CD4-positive, alpha-beta T cell (primary cell): ENCODE measurements at regions not wholly inside any gene's neighbourhood (a gene's known extent, or its start where the extent isn't known, plus 50 kb on each side); places are given as distances from the start of the nearest gene placed in this dataset.

Experiments
- ATAC-seq: fragments of 200-7000 bp; cut with Tn5 transposase; one replicate; pipeline ENCODE4 v1.10.0; 2022; ENCODE audit warnings: mild to moderate bottlenecking; ENCODE audit not compliant: poor library complexity
- CTCF ChIA-PET: fragments of 350-600 bp; sonication (Branson Sonifier 250); formaldehyde crosslinking; loops from one replicate; lab custom pipeline; 2021; ENCODE audit warnings: antibody characterized with exemption, inconsistent platforms; lab: Charles Lee
- POLR2A ChIA-PET: fragments of 350-600 bp; sonication (Branson Sonifier 250); formaldehyde crosslinking; loops from one replicate; lab custom pipeline; 2021; ENCODE audit warnings: antibody characterized with exemption, inconsistent platforms; lab: Charles Lee
- DNase-seq, 14 experiments: peaks; one replicate each; pipeline ENCODE4 v3.0.0-alpha.2; 2013 to 2020; ENCODE audit warnings: mixed read lengths in 2 of 14
- H3K27ac ChIP-seq, 2 donors: one replicate each; pipeline versions ENCODE4 v1.5.1 to v1.7.0; 2013; ENCODE audit warnings: low read length in 2 of 2, low read depth in 1 of 2, mild to moderate bottlenecking in 1 of 2
- H3K27me3 ChIP-seq, 2 experiments: 1 replicate in 1 of 2; 2 replicates in 1 of 2; pipeline versions ENCODE4 v1.6.1 to v1.7.0; 2013; ENCODE audit warnings: low read length in 2 of 2, control low read depth in 1 of 2, mild to moderate bottlenecking in 1 of 2, moderate library complexity in 1 of 2; ENCODE audit not compliant: insufficient read depth in 2 of 2, control insufficient read depth in 1 of 2
- H3K36me3 ChIP-seq: one replicate; pipeline ENCODE4 v1.6.1; 2013; ENCODE audit warnings: low read length, control low read depth; ENCODE audit not compliant: insufficient read depth
- H3K4me1 ChIP-seq: one replicate; pipeline ENCODE4 v1.6.1; 2013; ENCODE audit warnings: low read length, control low read depth; ENCODE audit not compliant: insufficient read depth
- H3K4me3 ChIP-seq: one replicate; pipeline ENCODE4 v1.5.1; 2013; ENCODE audit warnings: mild to moderate bottlenecking, low read length, moderate library complexity
- H3K9me3 ChIP-seq, 2 experiments: 1 replicate in 1 of 2; 2 replicates in 1 of 2; pipeline versions ENCODE4 v1.6.1 to v1.7.0; 2013; ENCODE audit warnings: low read length in 2 of 2, mild to moderate bottlenecking in 2 of 2, control low read depth in 1 of 2, moderate library complexity in 1 of 2; ENCODE audit not compliant: control insufficient read depth in 1 of 2, insufficient read depth in 1 of 2
- H3K27ac Mint-ChIP-seq: one replicate; pipeline ENCODE4 v1.8.0; 2020; ENCODE audit warnings: mixed read lengths
- H3K27me3 Mint-ChIP-seq: one replicate; pipeline ENCODE4 v1.8.0; 2021; ENCODE audit warnings: mixed read lengths
- H3K36me3 Mint-ChIP-seq: one replicate; pipeline ENCODE4 v1.8.0; 2021; ENCODE audit warnings: low read depth, mixed read lengths
- H3K4me1 Mint-ChIP-seq: one replicate; pipeline ENCODE4 v1.8.0; 2021; ENCODE audit warnings: low read depth, mixed read lengths
- H3K4me3 Mint-ChIP-seq: one replicate; pipeline ENCODE4 v1.8.0; 2020; ENCODE audit warnings: mild to moderate bottlenecking, mixed read lengths
- H3K9me3 Mint-ChIP-seq: one replicate; pipeline ENCODE4 v1.8.0; 2020; ENCODE audit warnings: mixed read lengths
- intact Hi-C, 2 experiments: fragments of 100-400 bp; cut with DNase I in 1 of 2; cut with micrococcal nuclease in 1 of 2; formaldehyde crosslinking; loops; one replicate each; pipeline versions ENCODE4 v1.15.1 to v1.9.0; 2023 to 2025; cut with DNase I, micrococcal nuclease
- TF ChIP-seq, protein P1 (sequence below): fragments of 200-600 bp; IDR thresholded peaks from one replicate; pipeline ENCODE4 v1.8.0; 2022; ENCODE audit warnings: antibody characterized with exemption, mild to moderate bottlenecking

GRCh38 chr14:42057111-42057510, 450.4 kb downstream of the LRFN5 start:
- peaks cover 12% of the 10 kb centered on the region for H3K9me3 Mint-ChIP-seq
- no peaks in the 10 kb centered on the region for H3K4me1 ChIP-seq
- H3K4me3 ChIP-seq = no peak overlapping the region
- H3K36me3 Mint-ChIP-seq = no peaks in the 10 kb centered on the region
- no peak overlapping the region for H3K27ac Mint-ChIP-seq
- intact Hi-C loops = no loop called here
- ChIA-PET POLR2A (no interaction called here), CTCF (no interaction called here)
- TF ChIP-seq, protein P1, sequence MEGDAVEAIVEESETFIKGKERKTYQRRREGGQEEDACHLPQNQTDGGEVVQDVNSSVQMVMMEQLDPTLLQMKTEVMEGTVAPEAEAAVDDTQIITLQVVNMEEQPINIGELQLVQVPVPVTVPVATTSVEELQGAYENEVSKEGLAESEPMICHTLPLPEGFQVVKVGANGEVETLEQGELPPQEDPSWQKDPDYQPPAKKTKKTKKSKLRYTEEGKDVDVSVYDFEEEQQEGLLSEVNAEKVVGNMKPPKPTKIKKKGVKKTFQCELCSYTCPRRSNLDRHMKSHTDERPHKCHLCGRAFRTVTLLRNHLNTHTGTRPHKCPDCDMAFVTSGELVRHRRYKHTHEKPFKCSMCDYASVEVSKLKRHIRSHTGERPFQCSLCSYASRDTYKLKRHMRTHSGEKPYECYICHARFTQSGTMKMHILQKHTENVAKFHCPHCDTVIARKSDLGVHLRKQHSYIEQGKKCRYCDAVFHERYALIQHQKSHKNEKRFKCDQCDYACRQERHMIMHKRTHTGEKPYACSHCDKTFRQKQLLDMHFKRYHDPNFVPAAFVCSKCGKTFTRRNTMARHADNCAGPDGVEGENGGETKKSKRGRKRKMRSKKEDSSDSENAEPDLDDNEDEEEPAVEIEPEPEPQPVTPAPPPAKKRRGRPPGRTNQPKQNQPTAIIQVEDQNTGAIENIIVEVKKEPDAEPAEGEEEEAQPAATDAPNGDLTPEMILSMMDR = no peak
- H3K9me3 ChIP-seq = no peaks in the 10 kb centered on the region
- no peaks in the 10 kb centered on the region for H3K27me3 ChIP-seq
- DNase-seq (no peak), ATAC-seq (no peak)
- no peak overlapping the region for H3K4me3 Mint-ChIP-seq
- no peaks in the 10 kb centered on the region for H3K27me3 Mint-ChIP-seq
- H3K4me1 Mint-ChIP-seq = no peaks in the 10 kb centered on the region
- H3K36me3 ChIP-seq = no peaks in the 10 kb centered on the region
- H3K27ac ChIP-seq = no peak overlapping the region

- no peak overlapping the region for H3K4me3 Mint-ChIP-seq
- H3K27ac ChIP-seq = no peak overlapping the region
- peaks cover 5% of the 10 kb centered on the region for H3K9me3 Mint-ChIP-seq
- H3K9me3 ChIP-seq = peaks cover 0 to 6% of the 10 kb centered on the region in 2 experiments
- H3K27ac Mint-ChIP-seq = no peak overlapping the region
- DNase-seq (no peak), ATAC-seq (no peak)
- no peaks in the 10 kb centered on the region for H3K36me3 ChIP-seq
- TF ChIP-seq, protein P1 = no peak
- POLR2A ChIA-PET = no interaction called here
- H3K4me1 ChIP-seq = no peaks in the 10 kb centered on the region
- no peak overlapping the region for H3K4me3 ChIP-seq
- no peaks in the 10 kb centered on the region for H3K27me3 Mint-ChIP-seq
- CTCF ChIA-PET = no interaction called here
- no peaks in the 10 kb centered on the region for H3K27me3 ChIP-seq
- no peaks in the 10 kb centered on the region for H3K4me1 Mint-ChIP-seq
- intact Hi-C loops = no loop called here
- H3K36me3 Mint-ChIP-seq = no peaks in the 10 kb centered on the region
These were observed 440.9 kb downstream of the LRFN5 start for GRCh38 chr14:42047421-42048055.

DNA sequence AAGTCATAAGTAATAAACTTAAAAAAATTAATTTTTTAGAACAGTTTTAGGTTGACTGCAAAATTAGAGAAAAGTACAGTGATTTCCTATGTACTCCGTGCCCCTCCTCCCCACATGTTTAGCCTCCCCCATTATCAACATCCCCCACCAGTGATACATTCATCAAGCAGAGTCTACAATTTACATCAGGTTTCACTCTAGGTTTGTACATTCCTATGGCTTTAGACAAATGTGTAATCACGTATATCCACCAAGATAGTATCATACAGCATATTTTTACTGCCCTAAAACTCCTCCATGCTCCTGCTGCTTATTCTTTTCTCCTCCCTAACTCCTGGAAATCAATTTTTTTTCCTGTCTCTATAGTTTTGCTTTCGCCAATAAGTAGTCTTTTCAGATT, 438.7 kb downstream of the LRFN5 start:
- no peaks in the 10 kb centered on the region for H3K36me3 Mint-ChIP-seq
- no peaks in the 10 kb centered on the region for H3K4me1 Mint-ChIP-seq
- H3K4me3 Mint-ChIP-seq = no peak overlapping the region
- no peak overlapping the region for H3K27ac Mint-ChIP-seq
- H3K27me3 Mint-ChIP-seq = no peaks in the 10 kb centered on the region
- peaks cover 5% of the 10 kb centered on the region for H3K9me3 Mint-ChIP-seq
- ChIA-PET POLR2A (no interaction called here), CTCF (no interaction called here)
- Histone ChIP-seq H3K27me3 (no peaks in the 10 kb centered on the region), H3K27ac (no peak overlapping the region), H3K9me3 (peaks cover 0 to 6% of the 10 kb centered on the region in 2 experiments), H3K36me3 (no peaks in the 10 kb centered on the region), H3K4me3 (no peak overlapping the region), H3K4me1 (no peaks in the 10 kb centered on the region)
- no peak for ATAC-seq
- DNase-seq = no peak
- TF ChIP-seq, protein P1 = no peak
- intact Hi-C loops = no loop called here
